GM18867 (cell line): ENCODE measurements at regions not wholly inside any gene's neighbourhood (a gene's known extent, or its start where the extent isn't known, plus 50 kb on each side); places are given as distances from the start of the nearest gene placed in this dataset.
"Not testable (repeated sequence)": the region's sequence is repeated elsewhere in the genome, so short reads cannot be mapped to it uniquely, and the experiment has no call there.

Source experiments
- ATAC-seq: cut with Tn5 transposase; IDR thresholded peaks from one replicate; pipeline ENCODE4 v1.9.1; 2021; ENCODE audit warnings: mild to moderate bottlenecking, moderate library complexity; ENCODE audit not compliant: unreplicated experiment

DNA sequence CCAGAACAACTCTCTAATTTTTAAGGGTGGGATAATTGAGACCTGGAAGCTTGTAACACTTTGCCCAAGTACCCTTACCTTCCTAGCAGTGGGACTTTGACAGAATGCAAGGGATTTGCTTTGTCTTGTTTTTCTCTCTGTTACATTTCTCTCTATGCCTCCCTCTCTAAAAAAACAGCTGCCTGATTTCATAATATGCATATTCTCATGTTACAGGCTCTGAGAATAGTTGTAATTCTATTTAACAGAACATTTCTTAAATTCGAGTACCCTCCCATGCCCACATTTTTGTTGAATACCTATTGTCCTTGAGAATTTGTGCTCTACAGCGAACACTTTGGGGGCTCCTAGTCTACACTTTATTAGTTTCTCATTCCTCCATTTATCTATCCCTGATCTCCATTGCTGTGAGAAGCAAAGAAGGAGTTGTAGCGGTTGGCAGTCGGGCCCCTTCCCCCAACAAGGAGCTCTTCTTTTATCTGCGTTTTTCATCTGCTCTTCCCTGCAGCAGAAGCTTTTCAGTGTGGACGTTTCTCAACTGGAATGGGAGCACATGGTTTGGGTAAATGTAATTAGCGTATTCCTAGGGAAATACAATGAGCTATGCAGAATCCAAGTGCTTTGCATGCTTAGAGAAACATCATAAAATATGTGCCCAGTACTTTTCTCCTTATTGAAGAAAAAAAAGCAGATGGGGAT lies 117.7 kb upstream of the CCDC90B start:
- no peak for ATAC-seq

DNA sequence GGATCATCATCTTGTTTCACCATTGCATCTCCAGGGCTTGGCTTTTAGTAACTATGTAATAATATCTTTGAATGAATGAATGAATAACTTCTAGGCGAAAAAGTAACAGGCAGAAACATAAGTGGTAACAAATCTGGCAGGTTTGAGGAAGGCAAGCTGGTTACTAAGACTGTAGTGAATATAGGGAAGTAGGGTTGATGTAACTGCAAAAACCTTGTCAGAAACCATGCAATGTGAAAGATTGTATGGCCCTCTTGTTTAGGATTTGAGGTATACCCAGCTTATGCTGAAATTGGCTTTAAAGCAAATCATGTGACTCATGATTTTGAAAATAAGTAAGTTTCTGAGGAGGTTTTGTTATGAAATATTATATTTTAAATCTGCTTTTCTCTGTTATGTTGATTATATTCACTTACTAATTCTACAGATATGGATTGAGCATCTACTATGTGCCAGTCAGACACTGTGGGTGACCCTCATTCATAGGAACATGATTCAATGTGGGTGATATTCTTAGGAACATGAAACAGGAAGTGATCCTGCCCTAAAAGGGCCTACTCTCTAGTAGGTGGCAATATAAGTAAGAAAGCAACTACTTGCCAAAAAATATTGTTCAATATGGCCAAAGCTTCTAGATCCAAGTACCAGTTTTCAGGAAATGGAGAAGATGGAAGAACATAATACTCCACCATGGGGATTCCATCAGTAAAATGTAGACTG lies 115.5 kb upstream of the CCDC90B start:
- peak; percentile 58 for ATAC-seq

GRCh38 chr11:83394331-83394730 lies 108.2 kb upstream of the CCDC90B start:
- no peak for ATAC-seq

GRCh38 chr11:83392556-83392955 lies 106.4 kb upstream of the CCDC90B start:
- no peak for ATAC-seq

- ATAC-seq, result no peak
Observed at GRCh38 chr11:83389975-83390374, 103.8 kb upstream of the CCDC90B start.

DNA sequence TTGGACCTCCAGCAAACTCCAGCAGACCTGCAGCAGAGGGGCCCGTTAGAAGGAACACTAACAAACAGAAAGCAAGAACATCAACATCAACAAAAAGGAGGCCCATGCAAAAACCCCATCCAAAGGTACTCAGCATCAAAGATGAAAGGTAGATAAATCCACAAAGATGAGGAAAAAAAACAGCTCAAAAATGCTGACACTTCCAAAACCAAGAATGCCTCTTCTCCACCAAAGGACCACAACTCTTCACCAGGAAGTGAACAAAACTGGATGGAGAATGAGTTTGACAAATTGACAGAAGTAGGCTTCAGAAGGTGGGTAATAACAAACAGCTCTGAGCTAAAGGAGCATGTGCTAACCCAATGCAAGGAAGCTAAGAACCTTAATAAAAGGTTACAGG lies 97.7 kb upstream of the CCDC90B start:
- not testable (repeated sequence) for ATAC-seq

GRCh38 chr11:83374311-83374710 lies 88.1 kb upstream of the CCDC90B start:
- ATAC-seq, result no peak

DNA sequence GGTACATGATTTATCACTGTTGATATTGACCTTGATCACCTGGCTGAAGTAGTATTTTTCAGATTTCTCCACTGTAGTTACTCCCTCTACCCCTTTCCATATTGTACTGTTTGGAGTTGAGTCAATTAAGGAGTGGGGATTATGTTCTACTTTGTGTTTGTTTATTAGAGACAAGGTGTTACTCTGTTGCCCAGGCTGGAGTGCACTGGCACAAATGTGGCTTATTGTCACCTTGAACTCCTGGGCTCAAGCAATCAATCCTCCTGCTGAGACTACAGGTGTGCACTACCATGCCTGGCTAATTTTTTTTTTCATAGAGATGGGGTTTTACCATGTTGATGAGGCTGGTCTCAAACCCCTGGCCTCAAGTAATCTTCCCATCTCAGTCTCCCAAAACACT lies 85.3 kb upstream of the CCDC90B start:
- ATAC-seq, result no peak

GRCh38 chr11:83367745-83368144 lies 81.6 kb upstream of the CCDC90B start:
- ATAC-seq, result no peak

- no peak for ATAC-seq
Observed at GRCh38 chr11:83364500-83365045, 78.4 kb upstream of the CCDC90B start.

DNA sequence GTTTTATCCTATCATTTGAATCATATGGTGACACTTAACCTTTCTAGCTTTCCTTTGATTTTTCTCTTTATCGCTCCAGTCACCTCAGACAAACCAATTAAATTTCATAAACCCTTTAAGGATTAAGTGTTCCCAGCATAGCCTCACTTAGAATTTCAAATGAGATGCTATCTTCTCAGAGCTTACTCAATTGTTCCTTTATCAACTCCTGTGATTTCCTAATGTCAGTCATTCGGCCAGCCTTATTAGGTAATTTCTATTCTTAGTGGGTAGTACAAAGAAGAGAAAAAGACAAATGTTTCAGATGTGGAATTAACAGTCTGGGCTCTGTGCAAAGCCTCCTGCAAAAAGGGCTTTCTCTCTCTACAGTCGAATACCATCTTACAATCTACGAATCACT lies 77.1 kb upstream of the CCDC90B start:
- ATAC-seq, result no peak

DNA sequence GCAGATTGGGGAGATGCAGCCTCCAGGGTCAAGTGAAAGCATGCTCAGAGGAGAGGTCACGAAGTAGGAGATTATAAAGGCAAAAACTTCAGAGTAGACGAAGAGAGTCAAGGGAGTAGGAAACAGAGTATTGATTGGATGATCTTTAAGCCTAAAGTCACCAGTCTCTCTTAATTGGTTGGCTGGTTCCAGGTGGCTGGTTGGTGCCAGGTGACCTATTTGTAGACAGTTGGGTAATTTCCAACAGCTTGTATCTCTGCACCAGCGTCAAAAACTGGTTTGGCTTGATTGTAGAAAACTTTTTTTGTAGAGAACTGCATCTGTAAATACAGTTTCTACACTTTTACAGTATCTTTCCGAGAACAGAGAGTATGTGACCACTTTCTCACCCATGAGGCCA lies 75.7 kb upstream of the CCDC90B start:
- no peak for ATAC-seq

- ATAC-seq, result no peak
Observed at GRCh38 chr11:83355391-83355790, 69.2 kb upstream of the CCDC90B start.

- no peak for ATAC-seq
Observed at GRCh38 chr11:83350187-83350586, 64.0 kb upstream of the CCDC90B start.

DNA sequence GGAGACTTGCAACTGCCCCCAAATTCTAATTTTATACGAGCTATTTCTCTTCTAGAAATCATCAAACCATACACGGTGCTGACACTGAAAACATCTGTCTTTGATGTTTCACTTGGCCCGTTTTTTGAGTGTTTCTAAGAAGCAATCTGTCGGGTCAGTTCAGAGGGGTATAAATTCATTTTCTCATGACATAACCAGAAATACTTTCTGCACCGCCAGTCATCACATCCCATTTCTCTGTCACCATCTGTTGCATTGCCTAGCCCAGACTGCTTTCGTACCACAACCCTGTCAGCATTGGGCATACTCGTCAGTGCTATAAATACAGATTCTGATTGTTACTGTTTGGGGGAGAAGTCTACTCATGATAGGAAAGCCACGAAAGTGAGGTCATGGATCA lies 63.1 kb upstream of the CCDC90B start:
- ATAC-seq, result no peak

DNA sequence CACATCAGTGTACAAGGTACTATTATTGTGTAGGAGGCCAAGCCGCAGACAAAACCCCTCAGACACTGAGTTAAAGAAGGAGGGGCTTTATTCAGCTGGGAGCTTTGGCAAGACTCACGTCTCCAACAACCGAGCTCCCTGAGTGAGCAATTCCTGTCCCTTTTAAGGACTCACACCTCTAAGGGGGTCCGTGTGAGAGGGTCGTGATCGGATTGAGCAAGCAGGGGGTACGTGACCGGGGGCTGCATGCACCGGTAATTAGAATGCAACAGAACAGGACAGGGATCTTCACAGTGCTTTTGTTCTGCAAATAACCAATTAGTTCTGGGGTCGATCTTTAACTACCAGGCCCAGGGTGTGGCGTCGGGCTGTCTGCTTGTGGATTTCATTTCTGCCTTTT lies 60.5 kb upstream of the CCDC90B start:
- not testable (repeated sequence) for ATAC-seq

DNA sequence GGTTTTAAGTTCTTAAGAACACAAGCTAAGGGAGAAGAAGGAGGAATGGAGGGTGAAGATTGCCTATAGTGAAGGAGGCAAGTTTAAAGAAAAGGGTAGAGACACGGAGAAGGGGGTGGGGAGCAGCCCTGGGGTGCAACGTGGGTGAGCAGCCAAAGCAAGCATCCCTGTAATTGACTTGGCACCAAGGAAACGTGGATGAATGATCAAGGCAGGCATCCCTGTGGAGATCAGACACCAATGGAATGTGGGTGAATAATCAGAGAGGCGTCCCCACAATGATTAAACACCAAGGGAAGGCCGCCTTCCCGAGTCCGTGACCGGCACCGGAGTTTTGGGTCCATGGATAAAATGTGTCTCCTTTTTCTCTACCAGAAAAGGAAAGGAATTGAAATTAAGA lies 58.4 kb upstream of the CCDC90B start:
- not testable (repeated sequence) for ATAC-seq

DNA sequence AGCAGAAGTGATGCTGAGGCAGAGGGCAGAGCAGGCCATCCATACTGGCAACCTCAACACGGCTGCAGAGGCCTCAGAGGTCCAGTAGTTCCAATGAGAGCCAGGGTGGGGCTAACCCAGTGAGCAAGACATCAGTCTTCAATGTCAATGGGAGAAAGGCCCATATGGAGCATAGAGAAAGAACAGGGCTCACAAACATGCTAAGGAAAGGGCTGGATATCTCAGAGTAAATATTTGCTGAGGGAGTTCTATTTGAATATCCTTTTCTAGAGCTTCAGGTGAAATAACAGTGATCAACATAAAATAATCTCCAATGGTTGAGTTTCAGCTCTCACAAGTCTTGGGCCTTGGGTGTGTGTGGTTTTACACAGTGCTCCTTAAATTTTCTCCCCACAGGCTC lies 50.8 kb upstream of the CCDC90B start:
- ATAC-seq, result no peak
